GM12878 (cell line): ENCODE measurements at regions not wholly inside any gene's neighbourhood (a gene's known extent, or its start where the extent isn't known, plus 50 kb on each side); places are given as distances from the start of the nearest gene placed in this dataset.

Experiments used
- ATAC-seq: fragments of 200-7000 bp; cut with Tn5 transposase; 3 replicates; pipeline ENCODE4 v1.9.1; 2020; ENCODE audit warnings: mild to moderate bottlenecking, moderate library complexity
- BruUV-seq: library from RNA; stranded (reverse); fragments of 400-500 nt; replicated peaks from 2 replicates; lab custom pipeline; 2021; lab: Mats Ljungman, UMichigan
- CTCF ChIA-PET: fragments of 300-600 bp; sonication (Branson Sonifier 250); formaldehyde crosslinking; extraction: SDS; loops from one replicate; lab custom pipeline; 2021; ENCODE audit warnings: inconsistent platforms; lab: Yijun Ruan, JAX
- POLR2A ChIA-PET: fragments of 350-600 bp; formaldehyde crosslinking; extraction: SDS; loops from one replicate; lab custom pipeline; 2021; ENCODE audit warnings: inconsistent platforms; lab: Charles Lee
- RAD21 ChIA-PET: fragments of 300-600 bp; sonication (Branson Sonifier 250); formaldehyde crosslinking; loops from one replicate; lab custom pipeline; 2023; ENCODE audit warnings: antibody characterized with exemption; ENCODE audit not compliant: unreplicated experiment; lab: Charles Lee
- SMC1A ChIA-PET: fragments of 300-600 bp; sonication (Branson Sonifier 250); formaldehyde crosslinking; loops from one replicate; lab custom pipeline; 2023; ENCODE audit not compliant: unreplicated experiment, uncharacterized antibody; lab: Charles Lee
- DNase-seq: peaks from one replicate; pipeline ENCODE4 v3.0.0-alpha.2; 2011; ENCODE audit warnings: low read depth, low spot score
- FAIRE-seq: peaks from 3 replicates; lab custom pipeline; 2011; peaks lifted over from hg19 to GRCh38; lab: Jason Lieb, UNC
- H2AFZ ChIP-seq: 2 replicates; pipeline ENCODE4 v1.6.0; 2011; ENCODE audit warnings: low read depth, low read length, control low read depth; ENCODE audit not compliant: control insufficient read depth
- H3K27ac ChIP-seq: 2 replicates; pipeline ENCODE4 v1.5.1; 2011; ENCODE audit warnings: control low read depth; ENCODE audit not compliant: control insufficient read depth, insufficient read depth
- H3K27me3 ChIP-seq, 2 experiments: replicated peaks in 1 of 2; 2 replicates each; pipeline versions ENCODE4 v1.6.0 to v1.6.1; 2011; ENCODE audit warnings: low read length in 1 of 2; ENCODE audit not compliant: control insufficient read depth in 2 of 2, insufficient read depth in 2 of 2
- H3K36me3 ChIP-seq, 2 experiments: 2 replicates each; pipeline ENCODE4 v1.5.1; 2011; ENCODE audit warnings: low read length in 1 of 2; ENCODE audit not compliant: control insufficient read depth in 2 of 2, insufficient read depth in 2 of 2
- H3K4me1 ChIP-seq: 2 replicates; pipeline ENCODE4 v1.6.1; 2011; ENCODE audit warnings: mild to moderate bottlenecking, low read length, moderate library complexity, mixed read lengths; ENCODE audit not compliant: control insufficient read depth, insufficient read depth
- H3K4me2 ChIP-seq: 2 replicates; pipeline ENCODE4 v1.6.0; 2011; ENCODE audit warnings: control low read depth; ENCODE audit not compliant: control insufficient read depth, insufficient read depth
- H3K4me3 ChIP-seq: fragments of 200-600 bp; sonication (generic); 2 replicates; pipeline ENCODE4 v1.5.1; 2016
- H3K79me2 ChIP-seq: 2 replicates; pipeline ENCODE4 v1.6.0; 2011; ENCODE audit warnings: low read length; ENCODE audit not compliant: control insufficient read depth, insufficient read depth
- H3K9ac ChIP-seq: 2 replicates; pipeline ENCODE4 v1.8.0; 2011; ENCODE audit warnings: low read length, control low read depth, mixed read lengths; ENCODE audit not compliant: control insufficient read depth, insufficient read depth
- H3K9me3 ChIP-seq: replicated peaks from 3 replicates; pipeline ENCODE4 v1.5.1; 2011; ENCODE audit warnings: mild to moderate bottlenecking, low read length; ENCODE audit not compliant: control insufficient read depth, insufficient read depth
- H4K20me1 ChIP-seq: 2 replicates; pipeline ENCODE4 v1.6.0; 2011; ENCODE audit not compliant: control insufficient read depth, insufficient read depth
- ATF3 ChIP-seq: IDR thresholded peaks from 2 replicates; pipeline ENCODE4 v1.6.1; 2011; ENCODE audit warnings: low read depth, mild to moderate bottlenecking, low read length, moderate library complexity, borderline replicate concordance; ENCODE audit errors: extremely low read depth
- DPF2 ChIP-seq: fragments of 450-650 bp; IDR thresholded peaks from 2 replicates; pipeline ENCODE4 v1.6.1; 2017; ENCODE audit warnings: mild to moderate bottlenecking
- SKIL ChIP-seq: fragments of 450-650 bp; IDR thresholded peaks from 2 replicates; pipeline ENCODE4 v1.6.1; 2017; ENCODE audit warnings: mild to moderate bottlenecking, low read depth, inconsistent platforms; ENCODE audit not compliant: poor library complexity, severe bottlenecking
- YY1 ChIP-seq: IDR thresholded peaks from 2 replicates; pipeline ENCODE4 v1.6.1; 2011; ENCODE audit warnings: low read depth, mild to moderate bottlenecking, low read length
- WGBS: methylation state at CpG from one replicate; pipeline ENCODE4 v1.1.6; 2016; ENCODE audit warnings: low lambda C conversion rate; ENCODE audit not compliant: insufficient replicate concordance, insufficient coverage; ENCODE audit errors: missing lambda C conversion rate; 5-methylcytosine and 5-hydroxymethylcytosine counted together
- in situ Hi-C: fragments of 300-500 bp; cut with MboI; formaldehyde crosslinking; loops from 9 replicates; pipeline ENCODE4 v1.14.3; 2018; ENCODE audit warnings: mixed read lengths
- intact Hi-C: fragments of 100-400 bp; cut with micrococcal nuclease; formaldehyde crosslinking; loops from one replicate; pipeline ENCODE4 v1.14.2; 2022; ENCODE audit not compliant: unreplicated experiment
- TF ChIP-seq, protein P1 (sequence below): IDR thresholded peaks from 2 replicates; pipeline ENCODE4 v1.6.1; 2012; ENCODE audit warnings: improper control_type of control experiment, low read depth, low read length; ENCODE audit not compliant: insufficient replicate concordance

- TF ChIP-seq SKIL = no peak
- no peak for TF ChIP-seq ATF3
- TF ChIP-seq DPF2 = no peak
- TF ChIP-seq, protein P1, sequence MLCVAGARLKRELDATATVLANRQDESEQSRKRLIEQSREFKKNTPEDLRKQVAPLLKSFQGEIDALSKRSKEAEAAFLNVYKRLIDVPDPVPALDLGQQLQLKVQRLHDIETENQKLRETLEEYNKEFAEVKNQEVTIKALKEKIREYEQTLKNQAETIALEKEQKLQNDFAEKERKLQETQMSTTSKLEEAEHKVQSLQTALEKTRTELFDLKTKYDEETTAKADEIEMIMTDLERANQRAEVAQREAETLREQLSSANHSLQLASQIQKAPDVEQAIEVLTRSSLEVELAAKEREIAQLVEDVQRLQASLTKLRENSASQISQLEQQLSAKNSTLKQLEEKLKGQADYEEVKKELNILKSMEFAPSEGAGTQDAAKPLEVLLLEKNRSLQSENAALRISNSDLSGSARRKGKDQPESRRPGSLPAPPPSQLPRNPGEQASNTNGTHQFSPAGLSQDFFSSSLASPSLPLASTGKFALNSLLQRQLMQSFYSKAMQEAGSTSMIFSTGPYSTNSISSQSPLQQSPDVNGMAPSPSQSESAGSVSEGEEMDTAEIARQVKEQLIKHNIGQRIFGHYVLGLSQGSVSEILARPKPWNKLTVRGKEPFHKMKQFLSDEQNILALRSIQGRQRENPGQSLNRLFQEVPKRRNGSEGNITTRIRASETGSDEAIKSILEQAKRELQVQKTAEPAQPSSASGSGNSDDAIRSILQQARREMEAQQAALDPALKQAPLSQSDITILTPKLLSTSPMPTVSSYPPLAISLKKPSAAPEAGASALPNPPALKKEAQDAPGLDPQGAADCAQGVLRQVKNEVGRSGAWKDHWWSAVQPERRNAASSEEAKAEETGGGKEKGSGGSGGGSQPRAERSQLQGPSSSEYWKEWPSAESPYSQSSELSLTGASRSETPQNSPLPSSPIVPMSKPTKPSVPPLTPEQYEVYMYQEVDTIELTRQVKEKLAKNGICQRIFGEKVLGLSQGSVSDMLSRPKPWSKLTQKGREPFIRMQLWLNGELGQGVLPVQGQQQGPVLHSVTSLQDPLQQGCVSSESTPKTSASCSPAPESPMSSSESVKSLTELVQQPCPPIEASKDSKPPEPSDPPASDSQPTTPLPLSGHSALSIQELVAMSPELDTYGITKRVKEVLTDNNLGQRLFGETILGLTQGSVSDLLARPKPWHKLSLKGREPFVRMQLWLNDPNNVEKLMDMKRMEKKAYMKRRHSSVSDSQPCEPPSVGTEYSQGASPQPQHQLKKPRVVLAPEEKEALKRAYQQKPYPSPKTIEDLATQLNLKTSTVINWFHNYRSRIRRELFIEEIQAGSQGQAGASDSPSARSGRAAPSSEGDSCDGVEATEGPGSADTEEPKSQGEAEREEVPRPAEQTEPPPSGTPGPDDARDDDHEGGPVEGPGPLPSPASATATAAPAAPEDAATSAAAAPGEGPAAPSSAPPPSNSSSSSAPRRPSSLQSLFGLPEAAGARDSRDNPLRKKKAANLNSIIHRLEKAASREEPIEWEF = no peak
- TF ChIP-seq, all 136 proteins: peak for 0
Measured at GRCh38 chr6:125586074-125586473, 163.4 kb upstream of the HEY2 start (continued).

GRCh38 chr6:125586605-125587004, 162.8 kb upstream of the HEY2 start:
- no peak for TF ChIP-seq YY1
- TF ChIP-seq, all 136 proteins: peak for 0
- RAD21 ChIA-PET = no interaction called here
- no peak for DNase-seq
- Histone ChIP-seq H3K4me2 (no peak overlapping the region), H3K9ac (no peak overlapping the region), H3K79me2 (no peaks in the 10 kb centered on the region), H3K27ac (no peak overlapping the region), H3K27me3 (peaks cover 0 to 2% of the 10 kb centered on the region in 2 experiments; a peak in 2 of 4 replicates), H3K36me3 (no peaks in the 10 kb centered on the region), H3K4me3 (no peak overlapping the region), H4K20me1 (no peaks in the 10 kb centered on the region), H3K4me1 (no peaks in the 10 kb centered on the region), H2AFZ (no peak overlapping the region), H3K9me3 (no peaks in the 10 kb centered on the region)
- no peak for FAIRE-seq
- CTCF ChIA-PET = no interaction called here
- WGBS = 43% methylated on average over 1 of the region's 1 CpG
- no TSS peak for BruUV-seq
- POLR2A ChIA-PET = no interaction called here
- in situ Hi-C loops (no loop called here), intact Hi-C loops (no loop called here)
- SMC1A ChIA-PET = no interaction called here
- no peak for ATAC-seq
